MM.1S (cell line): ENCODE measurements at regions not wholly inside any gene's neighbourhood (a gene's known extent, or its start where the extent isn't known, plus 50 kb on each side); places are given as distances from the start of the nearest gene placed in this dataset.

Experiments used
- CTCF ChIP-seq: fragments of 300-600 bp; sonication (generic); IDR thresholded peaks from 2 replicates; pipeline ENCODE4 v1.5.1; 2016; ENCODE audit warnings: antibody characterized with exemption, low read length, mixed read lengths
- EZH2 ChIP-seq: fragments of 300-600 bp; sonication (generic); optimal IDR thresholded peaks from 2 replicates; pipeline ENCODE3; 2017; ENCODE audit warnings: low read depth, mild to moderate bottlenecking, antibody characterized with exemption, low read length, mixed read lengths
- EZH2phosphoT487 ChIP-seq: fragments of 300-600 bp; sonication (generic); IDR thresholded peaks from 2 replicates; pipeline ENCODE4 v1.6.1; 2018; ENCODE audit warnings: antibody characterized with exemption, low read length

DNA sequence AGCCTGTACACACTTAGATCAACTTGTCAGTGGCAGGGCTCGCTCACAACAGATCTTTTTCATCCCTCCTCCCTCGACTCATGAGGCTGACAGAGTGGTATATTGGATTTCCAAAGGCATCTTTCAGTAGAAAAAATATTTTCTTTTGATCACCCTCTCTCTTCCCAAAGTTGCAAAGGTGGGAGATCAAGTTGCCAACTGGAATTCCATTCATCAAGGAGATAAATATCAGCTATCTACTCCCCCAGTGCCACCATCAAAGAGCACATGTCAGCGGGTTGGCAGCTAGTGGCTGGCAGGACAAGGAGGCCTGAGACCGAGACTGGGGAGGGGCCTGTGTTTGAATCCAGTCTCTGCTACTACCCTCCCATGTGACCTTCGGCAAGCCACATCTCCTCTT lies 539.7 kb upstream of the CDH11 start:
- TF ChIP-seq CTCF (no peak), EZH2 (no peak), EZH2phosphoT487 (no peak)
